ENCODE measurements at regions not wholly inside any gene's neighbourhood (a gene's known extent, or its start where the extent isn't known, plus 50 kb on each side); places are given as distances from the start of the nearest gene placed in this dataset.
"Not testable (repeated sequence)": the region's sequence is repeated elsewhere in the genome, so short reads cannot be mapped to it uniquely, and the experiment has no call there.

DNA sequence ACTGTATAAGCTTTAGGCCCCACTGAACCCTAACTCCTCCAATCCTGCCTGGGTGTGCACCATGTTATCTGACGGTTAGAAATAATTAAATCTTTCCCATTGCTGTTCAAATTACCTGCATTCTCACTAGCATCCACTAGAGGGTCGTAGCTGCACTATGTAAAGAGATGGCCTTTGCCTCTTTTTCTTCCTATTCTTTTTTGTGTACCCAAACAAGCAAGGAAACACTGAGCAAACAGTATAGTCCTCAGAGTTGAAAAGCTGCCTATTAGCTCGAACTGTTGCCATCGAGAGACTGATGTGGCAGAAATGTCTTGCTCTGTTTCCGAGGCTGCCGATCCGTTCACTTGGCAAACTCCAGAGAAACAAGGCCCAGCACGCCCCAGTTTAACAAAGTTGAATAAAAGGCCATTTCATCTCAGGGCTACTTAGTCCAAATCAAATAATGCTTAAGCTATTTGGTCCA, 163.8 kb upstream of the TRPM3 start:
- Histone ChIP-seq H3K4me1 (ENCODE audit: control insufficient read depth, low read depth, low read length) (no peaks in the 10 kb centered on the region), H3K4me2 (ENCODE audit: low read length) (no peak overlapping the region), H3K79me2 (ENCODE audit: control insufficient read depth, insufficient read depth, low read length) (no peaks in the 10 kb centered on the region), H2BK5ac (ENCODE audit: low read length) (no peak overlapping the region), H2BK120ac (ENCODE audit: low read depth, low read length) (no peak overlapping the region), H3K23ac (ENCODE audit: low read length) (no peak overlapping the region), H3K36me3 (ENCODE audit: control insufficient read depth, insufficient read depth, low read length) (no peaks in the 10 kb centered on the region), H2BK15ac (replicated peaks; ENCODE audit: low read depth) (no peak overlapping the region), H3K9ac (ENCODE audit: low read length) (no peak overlapping the region), H4K8ac (ENCODE audit: low read depth, low read length) (no peak overlapping the region), H3K4me3 (ENCODE audit: low read length) (no peak overlapping the region), H3K27me3 (ENCODE audit: insufficient read depth, low read length, poor library complexity) (no peaks in the 10 kb centered on the region), H3K27ac (ENCODE audit: low read depth, low read length) (no peak overlapping the region), H3K18ac (ENCODE audit: low read length) (no peak overlapping the region), H4K5ac (ENCODE audit: low read length) (no peak overlapping the region), H3K4ac (ENCODE audit: low read depth, low read length) (no peak overlapping the region), H3K79me1 (ENCODE audit: low read length) (no peaks in the 10 kb centered on the region), H3K56ac (ENCODE audit: low read length) (no peak overlapping the region), H2AK5ac (ENCODE audit: low read length) (no peak overlapping the region)
- no CpG with 5 or more reads among the region's 8 CpGs for WGBS (ENCODE audit: extremely low coverage, insufficient coverage, low lambda C conversion rate)
- peak; percentile 73 for DNase-seq

DNA sequence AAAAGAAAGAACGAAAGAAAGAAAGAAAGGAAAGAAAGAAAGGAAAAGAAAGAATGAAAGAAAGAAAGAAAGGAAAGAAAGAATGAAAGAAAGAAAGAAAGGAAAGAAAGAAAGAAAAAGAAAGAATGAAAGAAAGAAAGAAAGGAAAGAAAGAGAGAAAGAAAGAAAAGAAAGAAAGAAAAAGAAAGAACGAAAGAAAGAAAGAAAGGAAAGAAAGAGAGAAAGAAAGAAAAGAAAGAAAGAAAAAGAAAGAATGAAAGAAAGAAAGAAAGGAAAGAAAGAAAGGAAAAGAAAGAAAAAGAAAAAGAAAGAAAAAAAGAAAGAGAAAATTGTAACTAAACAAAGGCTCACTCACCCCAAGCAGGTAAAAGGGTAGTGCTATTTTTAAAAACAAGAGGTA, 160.7 kb upstream of the TRPM3 start:
- H3K9ac ChIP-seq (ENCODE audit: low read length); H3K4me2 ChIP-seq (ENCODE audit: low read length); H2BK120ac ChIP-seq (ENCODE audit: low read depth, low read length); DNase-seq; H2BK5ac ChIP-seq (ENCODE audit: low read length); H3K56ac ChIP-seq (ENCODE audit: low read length); H3K4me3 ChIP-seq (ENCODE audit: low read length); H3K27me3 ChIP-seq (ENCODE audit: insufficient read depth, low read length, poor library complexity); H3K4ac ChIP-seq (ENCODE audit: low read depth, low read length); H2AK5ac ChIP-seq (ENCODE audit: low read length); H3K36me3 ChIP-seq (ENCODE audit: control insufficient read depth, insufficient read depth, low read length); H3K4me1 ChIP-seq (ENCODE audit: control insufficient read depth, low read depth, low read length); H4K8ac ChIP-seq (ENCODE audit: low read depth, low read length); H4K5ac ChIP-seq (ENCODE audit: low read length); H3K79me1 ChIP-seq (ENCODE audit: low read length); H2BK15ac ChIP-seq (replicated peaks; ENCODE audit: low read depth); H3K27ac ChIP-seq (ENCODE audit: low read depth, low read length); H3K18ac ChIP-seq (ENCODE audit: low read length); H3K23ac ChIP-seq (ENCODE audit: low read length); H3K79me2 ChIP-seq (ENCODE audit: control insufficient read depth, insufficient read depth, low read length): not testable (repeated sequence)
- 100% methylated on average over 1 of the region's 2 CpGs for WGBS (ENCODE audit: extremely low coverage, insufficient coverage, low lambda C conversion rate)

DNA sequence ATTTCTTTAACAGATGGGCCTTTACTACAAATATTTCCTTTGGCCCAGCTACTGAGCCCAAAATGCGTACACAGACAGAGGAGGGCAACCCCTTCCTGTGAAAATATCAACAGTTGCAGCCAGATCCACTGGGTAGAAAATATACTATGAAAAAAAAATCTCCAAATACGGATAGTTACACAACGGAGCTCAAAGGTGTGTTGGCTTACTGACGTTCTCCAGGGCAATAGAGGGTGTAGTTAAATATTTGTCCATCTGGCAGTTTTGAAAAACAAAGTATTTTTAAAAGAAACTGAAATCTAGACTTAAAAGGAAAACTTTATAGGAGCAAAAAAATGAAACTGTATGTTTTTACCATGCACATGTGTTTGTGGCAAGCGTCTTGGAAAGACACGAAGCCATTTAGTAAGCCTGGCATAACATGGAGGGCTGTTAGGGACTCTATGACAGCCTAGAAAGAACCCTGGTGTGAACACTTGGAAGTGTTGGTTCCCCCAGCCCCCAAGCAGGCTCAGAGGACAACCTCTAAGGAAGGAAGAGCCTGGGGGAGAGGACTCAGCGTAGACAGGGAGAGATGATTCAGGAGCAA, 157.8 kb upstream of the TRPM3 start:
- no CpG with 5 or more reads among the region's 7 CpGs for WGBS (ENCODE audit: extremely low coverage, insufficient coverage, low lambda C conversion rate)
- Histone ChIP-seq H4K5ac (ENCODE audit: low read length) (no peak overlapping the region), H2BK120ac (ENCODE audit: low read depth, low read length) (no peak overlapping the region), H3K4me1 (ENCODE audit: control insufficient read depth, low read depth, low read length) (no peaks in the 10 kb centered on the region), H3K23ac (ENCODE audit: low read length) (no peak overlapping the region), H3K36me3 (ENCODE audit: control insufficient read depth, insufficient read depth, low read length) (no peaks in the 10 kb centered on the region), H4K8ac (ENCODE audit: low read depth, low read length) (no peak overlapping the region), H3K79me2 (ENCODE audit: control insufficient read depth, insufficient read depth, low read length) (no peaks in the 10 kb centered on the region), H3K27ac (ENCODE audit: low read depth, low read length) (no peak overlapping the region), H2BK15ac (replicated peaks; ENCODE audit: low read depth) (no peak overlapping the region), H3K56ac (ENCODE audit: low read length) (no peak overlapping the region), H3K27me3 (ENCODE audit: insufficient read depth, low read length, poor library complexity) (no peaks in the 10 kb centered on the region), H2BK5ac (ENCODE audit: low read length) (no peak overlapping the region), H3K4me3 (ENCODE audit: low read length) (no peak overlapping the region), H3K4me2 (ENCODE audit: low read length) (no peak overlapping the region), H3K79me1 (ENCODE audit: low read length) (no peaks in the 10 kb centered on the region), H3K4ac (ENCODE audit: low read depth, low read length) (no peak overlapping the region), H3K9ac (ENCODE audit: low read length) (no peak overlapping the region), H3K18ac (ENCODE audit: low read length) (no peak overlapping the region), H2AK5ac (ENCODE audit: low read length) (no peak overlapping the region)
- DNase-seq, result no peak

DNA sequence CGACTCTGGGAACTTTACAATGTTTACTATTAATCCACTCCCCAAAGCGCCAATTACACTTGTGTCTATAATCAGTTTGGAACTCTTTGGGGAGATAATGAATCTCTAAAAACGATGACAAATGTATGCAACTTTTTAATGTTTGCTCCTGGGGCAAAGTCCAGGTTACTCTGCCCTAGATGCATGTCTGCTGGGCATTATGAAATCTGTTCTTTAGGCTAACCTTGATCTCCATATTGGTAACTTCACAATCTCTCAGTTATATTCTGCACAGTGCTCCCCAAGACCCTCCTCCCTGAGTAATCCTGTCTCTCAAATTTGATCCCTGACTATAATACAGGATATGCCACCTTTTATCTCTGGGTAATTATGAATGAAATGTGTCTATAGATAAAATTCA, 152.2 kb upstream of the TRPM3 start:
- no peaks in the 10 kb centered on the region for H3K4me1 ChIP-seq (ENCODE audit: control insufficient read depth, low read depth, low read length)
- WGBS (ENCODE audit: extremely low coverage, insufficient coverage, low lambda C conversion rate), result no CpG with 5 or more reads among the region's 3 CpGs

DNA sequence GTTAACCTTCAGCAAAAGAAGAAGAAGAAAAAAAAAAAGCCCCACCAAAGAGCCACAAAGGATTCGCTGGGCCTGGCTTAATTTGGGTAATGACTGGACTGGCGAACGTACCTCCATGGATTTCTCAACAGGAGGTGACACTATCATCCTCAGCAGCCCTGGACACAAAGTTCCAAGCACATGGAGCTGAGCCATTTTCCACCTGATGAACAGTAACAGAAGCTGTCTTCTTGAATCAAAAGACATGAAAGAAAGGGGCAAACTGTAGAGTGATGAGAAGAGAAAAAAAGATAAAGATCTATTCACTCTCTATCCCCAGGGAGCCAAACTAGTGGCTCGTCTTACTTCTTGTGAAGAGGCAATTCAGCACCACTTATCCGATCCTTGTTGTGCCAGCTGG, 150.2 kb upstream of the TRPM3 start:
- no peak overlapping the region for H3K18ac ChIP-seq (ENCODE audit: low read length)
- no peak overlapping the region for H4K5ac ChIP-seq (ENCODE audit: low read length)
- H2BK120ac ChIP-seq (ENCODE audit: low read depth, low read length), result no peak overlapping the region
- DNase-seq, result peak; percentile 16
- no peak overlapping the region for H2BK15ac ChIP-seq (replicated peaks; ENCODE audit: low read depth)
- no peak overlapping the region for H3K4ac ChIP-seq (ENCODE audit: low read depth, low read length)
- H3K23ac ChIP-seq (ENCODE audit: low read length), result no peak overlapping the region
- no peak overlapping the region for H2AK5ac ChIP-seq (ENCODE audit: low read length)
- H2BK5ac ChIP-seq (ENCODE audit: low read length), result no peak overlapping the region
- no peaks in the 10 kb centered on the region for H3K27me3 ChIP-seq (ENCODE audit: insufficient read depth, low read length, poor library complexity)
- H3K4me2 ChIP-seq (ENCODE audit: low read length), result no peak overlapping the region
- H3K79me1 ChIP-seq (ENCODE audit: low read length), result no peaks in the 10 kb centered on the region
- no CpG with 5 or more reads among the region's 5 CpGs for WGBS (ENCODE audit: extremely low coverage, insufficient coverage, low lambda C conversion rate)
- H3K27ac ChIP-seq (ENCODE audit: low read depth, low read length), result no peak overlapping the region
- no peak overlapping the region for H3K4me3 ChIP-seq (ENCODE audit: low read length)
- H3K56ac ChIP-seq (ENCODE audit: low read length), result no peak overlapping the region
- H4K8ac ChIP-seq (ENCODE audit: low read depth, low read length), result no peak overlapping the region
- H3K36me3 ChIP-seq (ENCODE audit: control insufficient read depth, insufficient read depth, low read length), result no peaks in the 10 kb centered on the region
- no peaks in the 10 kb centered on the region for H3K4me1 ChIP-seq (ENCODE audit: control insufficient read depth, low read depth, low read length)
- H3K9ac ChIP-seq (ENCODE audit: low read length), result no peak overlapping the region
- H3K79me2 ChIP-seq (ENCODE audit: control insufficient read depth, insufficient read depth, low read length), result no peaks in the 10 kb centered on the region

More for the DNA sequence above, 152.2 kb upstream of the TRPM3 start:
- Histone ChIP-seq H3K36me3 (ENCODE audit: control insufficient read depth, insufficient read depth, low read length) (no peaks in the 10 kb centered on the region), H3K4me2 (ENCODE audit: low read length) (no peak overlapping the region), H2BK5ac (ENCODE audit: low read length) (no peak overlapping the region), H4K8ac (ENCODE audit: low read depth, low read length) (no peak overlapping the region), H3K27ac (ENCODE audit: low read depth, low read length) (no peak overlapping the region), H3K27me3 (ENCODE audit: insufficient read depth, low read length, poor library complexity) (no peaks in the 10 kb centered on the region), H2BK15ac (replicated peaks; ENCODE audit: low read depth) (no peak overlapping the region), H4K5ac (ENCODE audit: low read length) (no peak overlapping the region), H3K4ac (ENCODE audit: low read depth, low read length) (no peak overlapping the region), H3K4me3 (ENCODE audit: low read length) (no peak overlapping the region), H3K79me2 (ENCODE audit: control insufficient read depth, insufficient read depth, low read length) (no peaks in the 10 kb centered on the region), H3K79me1 (ENCODE audit: low read length) (no peaks in the 10 kb centered on the region), H2BK120ac (ENCODE audit: low read depth, low read length) (no peak overlapping the region), H3K23ac (ENCODE audit: low read length) (no peak overlapping the region), H3K9ac (ENCODE audit: low read length) (no peak overlapping the region), H2AK5ac (ENCODE audit: low read length) (no peak overlapping the region), H3K18ac (ENCODE audit: low read length) (no peak overlapping the region), H3K56ac (ENCODE audit: low read length) (no peak overlapping the region)
- DNase-seq, result no peak

DNA sequence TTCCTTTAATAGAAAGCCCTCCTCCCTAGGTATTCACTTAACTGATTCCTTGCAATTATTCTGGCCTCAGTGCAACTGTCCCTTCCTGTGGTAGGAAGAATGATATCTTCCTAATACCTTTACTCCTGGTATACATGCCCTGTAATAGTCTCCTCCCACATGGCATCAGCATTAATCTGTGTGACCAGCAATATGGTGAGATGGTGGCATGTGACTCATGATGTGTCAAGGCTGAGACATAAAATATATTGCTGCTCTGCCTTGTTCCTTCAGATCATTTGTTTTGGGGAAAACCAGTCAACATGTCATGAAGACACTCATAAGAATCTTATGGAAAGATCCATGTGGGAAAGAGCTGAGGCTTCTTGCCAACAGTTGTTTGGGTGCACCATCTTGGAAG, 149.1 kb upstream of the TRPM3 start:
- H3K79me1 ChIP-seq (ENCODE audit: low read length), result no peaks in the 10 kb centered on the region
- H3K4ac ChIP-seq (ENCODE audit: low read depth, low read length), result no peak overlapping the region
- H3K18ac ChIP-seq (ENCODE audit: low read length), result no peak overlapping the region
- DNase-seq, result no peak
- no peak overlapping the region for H3K56ac ChIP-seq (ENCODE audit: low read length)
- H3K4me2 ChIP-seq (ENCODE audit: low read length), result no peak overlapping the region
- no peak overlapping the region for H3K27ac ChIP-seq (ENCODE audit: low read depth, low read length)
- H3K4me1 ChIP-seq (ENCODE audit: control insufficient read depth, low read depth, low read length), result no peaks in the 10 kb centered on the region
- no peak overlapping the region for H2BK15ac ChIP-seq (replicated peaks; ENCODE audit: low read depth)
- H3K27me3 ChIP-seq (ENCODE audit: insufficient read depth, low read length, poor library complexity), result no peaks in the 10 kb centered on the region
- no peak overlapping the region for H2AK5ac ChIP-seq (ENCODE audit: low read length)
- H4K5ac ChIP-seq (ENCODE audit: low read length), result no peak overlapping the region
- H3K9ac ChIP-seq (ENCODE audit: low read length), result no peak overlapping the region
- no peak overlapping the region for H2BK120ac ChIP-seq (ENCODE audit: low read depth, low read length)
- H2BK5ac ChIP-seq (ENCODE audit: low read length), result no peak overlapping the region
- H4K8ac ChIP-seq (ENCODE audit: low read depth, low read length), result no peak overlapping the region
- no peaks in the 10 kb centered on the region for H3K79me2 ChIP-seq (ENCODE audit: control insufficient read depth, insufficient read depth, low read length)
- H3K4me3 ChIP-seq (ENCODE audit: low read length), result no peak overlapping the region
- no peaks in the 10 kb centered on the region for H3K36me3 ChIP-seq (ENCODE audit: control insufficient read depth, insufficient read depth, low read length)
- no peak overlapping the region for H3K23ac ChIP-seq (ENCODE audit: low read length)
